GM21526 (cell line): ENCODE measurements at regions not wholly inside any gene's neighbourhood (a gene's known extent, or its start where the extent isn't known, plus 50 kb on each side); places are given as distances from the start of the nearest gene placed in this dataset.
"Not testable (repeated sequence)": the region's sequence is repeated elsewhere in the genome, so short reads cannot be mapped to it uniquely, and the experiment has no call there.

Experiments used
- ATAC-seq: cut with Tn5 transposase; IDR thresholded peaks from one replicate; pipeline ENCODE4 v1.9.1; 2021; ENCODE audit warnings: moderate library complexity; ENCODE audit not compliant: unreplicated experiment, low FRiP score

DNA sequence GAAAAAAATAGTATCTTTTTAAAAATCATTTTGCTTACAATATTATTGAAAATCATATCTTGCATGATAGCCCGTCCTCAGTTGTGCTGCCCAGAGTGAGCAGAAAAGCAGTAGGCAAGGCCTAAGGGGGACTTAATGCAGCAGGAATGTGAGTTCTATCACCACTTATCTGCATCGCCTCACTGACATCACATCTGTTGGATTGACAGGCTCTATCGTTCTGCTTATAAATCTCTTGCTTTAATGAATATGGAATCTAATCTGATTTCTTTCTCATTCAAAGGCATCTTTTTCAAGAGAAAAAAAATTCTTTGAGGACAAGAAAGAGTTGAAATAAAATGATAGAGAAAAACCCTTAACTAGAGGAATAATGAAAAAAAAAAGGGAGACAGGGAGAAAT is 249.9 kb downstream of the PAPSS1 start:
- no peak for ATAC-seq

DNA sequence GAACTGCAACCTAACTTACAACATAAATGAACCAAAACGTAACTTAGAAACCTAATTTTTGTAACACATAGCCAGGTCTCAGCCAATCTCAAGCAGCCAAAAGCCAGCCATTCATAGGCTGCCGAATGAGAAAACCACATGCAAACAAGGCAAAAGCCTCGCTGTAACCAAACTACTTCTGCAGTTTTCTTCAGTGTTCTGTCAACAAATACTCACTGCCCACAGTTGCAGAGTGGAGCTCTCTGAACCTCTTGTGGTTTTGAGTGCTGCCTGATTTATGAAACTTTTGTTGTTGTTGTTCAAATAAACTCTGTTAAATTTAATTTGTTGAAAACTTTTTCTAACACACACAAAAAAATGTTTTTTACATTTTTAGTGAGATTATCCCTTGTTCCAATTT is 251.2 kb downstream of the PAPSS1 start:
- ATAC-seq = peak; percentile 70

DNA sequence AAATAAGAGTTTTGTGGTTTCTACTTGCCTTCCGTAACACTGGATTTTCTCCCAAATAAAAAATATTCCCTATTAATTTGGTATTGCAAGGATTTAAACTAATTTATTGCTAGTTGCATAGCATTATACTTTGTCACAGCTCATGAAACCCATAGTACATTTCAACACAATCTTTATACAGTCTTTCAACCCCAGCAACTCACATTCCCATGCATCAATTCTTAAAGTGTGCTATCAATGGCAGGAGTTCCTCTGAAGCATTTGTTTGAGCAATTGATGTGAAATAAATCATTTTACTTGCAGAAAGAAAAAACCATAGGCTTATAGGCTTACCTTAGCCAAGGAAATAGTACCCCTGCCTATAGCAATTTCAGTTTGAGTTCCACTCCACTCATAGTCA is 251.9 kb downstream of the PAPSS1 start:
- no peak for ATAC-seq

DNA sequence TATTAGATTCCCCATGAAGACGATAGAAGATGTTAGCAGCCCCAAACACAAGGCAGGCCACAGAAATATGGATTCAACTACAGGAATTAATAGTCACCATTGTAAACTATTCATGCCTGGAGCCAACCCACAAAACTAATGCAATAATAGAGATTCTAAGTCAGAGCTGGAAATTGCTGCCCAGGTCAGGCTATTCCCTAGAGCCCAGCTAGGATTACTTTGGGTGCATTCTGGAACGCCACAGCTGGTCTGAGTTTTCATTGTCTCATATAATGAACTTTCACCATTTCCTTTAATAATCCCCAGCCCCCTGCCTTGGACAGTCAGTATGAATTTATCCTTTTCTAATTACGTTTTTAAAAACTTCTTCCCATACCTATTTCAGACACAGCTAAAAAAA is 252.6 kb downstream of the PAPSS1 start:
- ATAC-seq = no peak

DNA sequence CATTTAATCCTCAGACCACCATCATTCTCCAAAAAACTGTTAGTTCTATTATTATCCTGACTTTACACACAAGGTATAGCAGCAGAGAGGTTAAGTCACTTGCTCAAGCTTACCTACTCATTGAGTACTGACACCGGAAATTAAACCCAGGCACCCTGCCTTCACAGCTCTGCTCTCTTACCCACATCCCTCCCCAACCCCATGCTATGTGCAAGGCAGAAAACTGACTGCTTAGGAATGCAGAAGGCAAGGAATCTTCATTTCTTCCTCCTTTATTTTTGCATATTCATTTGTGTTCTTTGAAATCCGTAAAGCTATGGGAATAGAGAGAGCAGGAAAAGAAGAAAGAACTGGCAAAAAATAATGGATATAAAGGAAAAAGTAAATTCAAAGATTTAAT is 261.8 kb downstream of the PAPSS1 start:
- no peak for ATAC-seq

DNA sequence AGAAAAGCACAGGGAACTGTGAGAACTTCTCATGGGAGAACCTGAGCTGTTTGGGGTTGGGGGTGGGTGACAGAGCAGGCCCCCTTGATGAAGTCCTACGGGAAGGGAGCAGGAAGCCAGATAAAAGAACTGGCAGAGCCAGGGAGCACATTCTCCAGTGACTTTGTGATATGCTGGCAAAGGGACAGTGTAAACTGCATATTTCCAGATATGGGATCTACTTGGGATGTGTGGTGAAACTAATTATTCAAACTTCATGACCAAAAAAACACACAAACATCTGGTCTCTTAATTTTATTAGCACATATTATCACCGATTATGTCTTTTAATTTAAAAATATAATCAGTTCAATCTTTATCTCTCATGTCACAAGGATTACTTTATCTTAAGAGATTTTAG is 266.0 kb downstream of the PAPSS1 start:
- ATAC-seq = no peak

DNA sequence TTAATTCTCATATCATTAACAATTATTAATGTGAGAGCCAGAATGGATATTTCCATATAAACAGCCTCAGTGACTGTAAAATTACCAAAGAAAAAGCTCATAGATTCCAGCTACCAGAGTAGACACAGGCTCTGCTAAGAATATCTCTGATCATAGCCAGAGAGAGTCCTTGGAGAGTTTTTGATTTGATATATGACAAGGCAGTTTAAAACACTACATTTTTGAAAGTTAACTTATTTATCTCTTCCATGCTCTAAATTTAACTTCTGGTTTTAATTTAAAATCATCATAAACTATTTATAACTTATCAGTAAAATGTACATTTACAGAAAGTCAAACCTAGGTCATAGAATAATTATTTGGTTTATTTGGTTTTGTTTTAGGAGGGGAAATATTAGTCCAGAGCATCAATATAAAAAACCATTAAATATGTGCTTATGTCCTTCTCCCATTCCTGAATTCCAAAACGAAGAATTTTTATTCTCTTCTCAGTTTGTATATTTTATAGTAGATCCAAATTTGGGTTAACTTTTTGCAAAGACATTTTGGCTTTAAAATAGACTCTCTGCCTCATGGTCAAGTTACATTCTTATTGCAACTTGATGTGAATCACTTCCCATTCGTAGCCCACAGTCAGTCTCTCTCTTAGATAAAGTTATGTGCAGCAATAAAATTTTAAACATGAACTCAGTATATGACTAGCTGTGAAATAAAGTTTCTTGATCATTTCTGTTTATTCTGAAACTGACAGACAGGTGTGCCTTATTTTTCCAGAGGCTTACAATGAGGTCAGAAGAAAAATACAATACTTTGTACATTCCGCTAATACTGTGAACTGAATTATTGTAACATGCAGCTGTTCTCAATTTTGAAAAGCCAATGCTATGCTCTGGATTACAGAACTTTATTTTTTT is 267.1 kb downstream of the PAPSS1 start:
- ATAC-seq = no peak

DNA sequence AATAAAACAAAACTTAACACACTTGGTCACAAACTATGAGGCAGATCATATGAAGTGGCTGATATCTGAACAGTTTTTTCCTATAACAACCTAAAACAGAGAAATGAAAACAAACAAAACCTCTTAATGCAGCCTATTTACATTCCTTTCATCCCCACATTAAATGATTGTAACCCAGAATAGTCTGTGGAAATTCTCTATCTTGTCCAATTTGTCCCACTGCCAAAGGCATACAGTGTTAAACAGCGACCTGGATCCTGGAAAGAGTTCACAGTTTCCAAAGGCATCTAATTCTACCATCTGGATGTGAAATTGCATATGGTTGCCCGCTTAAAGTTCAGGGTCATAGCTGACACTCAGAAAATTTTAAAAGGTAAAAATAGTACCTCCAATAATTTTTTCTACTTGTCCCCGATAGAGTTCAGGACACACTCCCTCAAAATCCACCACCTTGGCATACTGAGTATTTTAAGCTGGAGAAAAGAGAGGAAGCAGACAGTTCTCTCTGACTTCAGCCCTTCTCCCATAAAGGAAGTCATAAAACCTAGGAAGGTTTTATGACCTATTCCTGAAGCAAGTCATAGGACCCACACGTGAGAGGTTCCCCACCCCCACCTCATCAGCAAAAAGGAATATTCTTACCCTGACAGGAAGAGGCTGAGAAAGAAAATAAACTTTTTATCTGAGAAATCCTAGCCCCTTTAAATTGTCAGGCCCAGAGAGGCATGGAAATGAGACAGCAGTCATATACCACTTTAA is 270.2 kb downstream of the PAPSS1 start:
- no peak for ATAC-seq

DNA sequence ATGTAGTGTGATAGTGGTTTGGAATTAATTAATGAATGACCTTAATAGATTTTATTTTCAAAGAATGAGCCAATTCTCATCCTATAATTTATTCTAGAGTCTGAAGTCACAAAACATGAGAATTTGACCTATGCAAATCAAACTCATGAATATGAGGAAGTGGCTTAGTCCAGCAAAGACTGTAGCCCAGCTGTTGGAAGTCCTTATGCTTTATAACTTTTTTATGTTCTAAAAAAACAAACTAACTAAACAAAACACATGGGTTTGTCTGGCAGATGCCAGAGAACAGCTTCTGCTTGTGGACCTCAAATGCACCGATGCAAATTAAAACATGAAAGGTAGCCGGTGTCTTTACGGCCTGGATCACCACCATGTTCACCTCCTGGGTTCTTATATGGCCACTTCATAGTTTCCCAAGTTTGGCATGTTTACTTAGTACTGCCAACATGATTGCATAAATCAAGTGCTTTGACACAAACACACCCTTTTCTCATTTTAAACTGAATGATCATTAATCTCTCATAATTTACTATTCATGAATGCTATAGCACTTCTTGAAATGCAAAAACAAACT is 277.4 kb downstream of the PAPSS1 start:
- no peak for ATAC-seq

DNA sequence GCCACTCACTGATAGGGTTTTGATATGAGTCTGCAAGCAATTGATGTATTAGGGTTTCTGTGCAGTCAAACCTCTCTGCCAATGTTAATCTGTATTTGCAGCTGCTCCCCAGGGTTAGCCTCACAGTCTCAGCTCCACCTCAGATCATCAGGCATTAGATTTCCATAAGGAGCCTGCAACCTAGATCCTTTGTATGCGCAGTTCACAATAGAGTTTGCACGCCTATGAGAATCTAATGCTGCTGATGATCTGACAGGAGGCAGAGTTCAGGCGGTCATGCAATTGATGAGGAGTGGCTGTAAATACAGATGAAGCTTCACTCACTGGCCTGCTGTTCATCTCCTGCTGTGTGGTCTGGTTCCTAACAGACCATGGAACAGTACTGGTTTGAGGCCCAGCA is 280.6 kb downstream of the PAPSS1 start:
- no peak for ATAC-seq

DNA sequence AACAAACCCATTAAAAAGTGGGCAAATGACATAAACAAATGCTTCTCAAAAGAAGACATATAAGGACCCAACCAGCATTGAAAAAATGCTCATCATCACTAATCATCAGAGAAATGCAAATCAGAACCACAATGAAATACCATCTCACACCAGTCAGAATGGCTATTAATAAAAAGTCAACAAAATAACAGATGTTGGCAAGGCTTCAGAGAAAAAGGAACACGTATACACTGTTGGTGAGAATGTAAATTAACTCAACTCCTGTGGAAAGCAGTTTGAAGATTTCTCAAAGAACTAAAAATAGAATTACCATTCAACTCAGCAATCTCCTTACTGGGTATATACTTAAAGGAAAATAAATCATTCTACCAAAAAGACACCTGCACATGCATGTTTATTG is 283.6 kb downstream of the PAPSS1 start:
- not testable (repeated sequence) for ATAC-seq

DNA sequence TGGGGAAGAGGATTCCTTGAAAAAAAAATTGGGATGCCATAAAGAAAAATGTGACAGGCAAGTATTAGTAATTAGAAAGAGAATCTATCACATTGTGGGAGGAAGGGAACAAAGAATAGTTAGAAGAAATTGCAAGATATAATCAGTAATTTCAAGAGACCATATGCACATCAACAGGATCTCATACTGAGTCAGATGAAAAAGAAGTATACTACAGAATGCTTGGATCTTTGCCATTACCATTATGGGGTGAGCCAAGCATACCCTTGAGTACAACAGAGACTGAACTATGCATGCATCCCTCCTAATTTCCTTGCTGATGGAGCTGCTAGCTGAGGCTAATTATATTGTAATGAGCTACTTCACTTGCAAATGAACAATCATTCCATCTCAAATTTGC is 287.6 kb downstream of the PAPSS1 start:
- ATAC-seq = no peak

DNA sequence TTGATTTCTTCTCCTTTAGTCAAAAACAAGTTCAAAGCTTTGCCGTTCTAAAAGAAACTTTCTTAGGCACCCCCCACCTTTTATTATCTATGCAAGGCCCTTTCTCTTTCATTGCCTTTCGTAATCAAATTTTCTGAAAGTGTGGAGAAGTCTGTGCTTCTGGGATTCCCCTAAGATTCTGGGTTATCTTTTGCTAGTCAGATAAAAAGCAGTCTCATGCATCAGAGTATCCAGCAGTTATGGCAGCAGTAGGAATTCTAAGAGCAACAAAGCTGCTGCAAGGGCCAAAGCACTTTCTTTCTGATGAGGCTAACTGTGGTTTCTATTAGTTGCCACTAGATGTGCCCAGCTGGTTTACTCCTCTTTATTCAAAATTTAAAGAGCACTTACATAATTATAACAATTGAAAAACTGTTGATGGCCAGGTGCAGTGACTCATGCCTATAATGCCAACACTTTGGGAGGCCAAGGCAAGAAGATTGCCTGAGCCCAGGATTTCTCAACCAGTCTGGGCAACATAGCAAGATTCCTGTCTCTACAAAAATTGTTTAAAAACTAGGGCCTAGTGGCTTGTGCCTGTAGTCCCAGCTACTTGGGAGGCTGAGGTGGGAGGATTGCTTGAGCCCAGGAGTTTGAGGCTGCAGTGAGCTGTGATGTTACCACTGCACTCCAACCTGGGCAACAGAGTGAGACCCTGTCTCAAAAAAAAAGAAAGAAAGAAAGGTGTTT is 296.2 kb downstream of the PAPSS1 start:
- no peak for ATAC-seq

DNA sequence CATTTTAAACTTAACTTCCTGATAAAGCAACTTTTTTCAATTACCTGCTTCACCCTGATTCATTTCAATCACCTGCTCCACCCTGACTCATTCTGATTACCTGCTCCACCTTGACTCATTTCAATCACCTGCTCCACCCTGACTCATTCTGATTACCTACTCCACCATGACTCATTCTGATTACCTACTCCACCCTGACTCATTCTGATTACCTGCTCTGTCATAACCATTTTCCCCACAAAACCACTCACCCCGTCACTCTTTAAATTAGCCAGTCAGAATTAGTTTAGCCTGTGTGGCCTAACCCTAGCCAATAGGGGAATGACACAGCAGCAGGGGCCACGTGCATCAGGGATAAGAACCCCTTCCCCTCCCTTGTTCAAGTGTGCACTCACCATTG is 300.5 kb downstream of the PAPSS1 start:
- not testable (repeated sequence) for ATAC-seq

DNA sequence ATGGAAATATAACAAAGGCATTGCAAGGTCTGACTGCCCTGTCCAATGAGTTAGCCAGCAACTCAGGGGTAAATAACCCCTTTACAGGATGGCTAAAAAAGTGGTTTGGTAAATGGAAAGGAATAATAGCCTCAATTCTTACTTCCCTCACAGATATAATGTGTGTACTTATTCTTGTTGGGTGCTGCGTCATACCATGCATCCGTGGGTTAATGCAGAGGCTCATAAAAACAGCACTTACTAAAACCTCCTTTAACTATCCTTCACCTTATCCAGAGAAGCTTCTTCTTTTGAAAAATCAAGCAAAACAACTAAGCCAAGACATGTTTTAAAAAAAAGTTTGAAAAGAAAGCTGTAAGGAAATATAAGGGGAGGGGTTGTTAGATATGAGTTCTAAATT is 301.0 kb downstream of the PAPSS1 start:
- ATAC-seq = no peak

DNA sequence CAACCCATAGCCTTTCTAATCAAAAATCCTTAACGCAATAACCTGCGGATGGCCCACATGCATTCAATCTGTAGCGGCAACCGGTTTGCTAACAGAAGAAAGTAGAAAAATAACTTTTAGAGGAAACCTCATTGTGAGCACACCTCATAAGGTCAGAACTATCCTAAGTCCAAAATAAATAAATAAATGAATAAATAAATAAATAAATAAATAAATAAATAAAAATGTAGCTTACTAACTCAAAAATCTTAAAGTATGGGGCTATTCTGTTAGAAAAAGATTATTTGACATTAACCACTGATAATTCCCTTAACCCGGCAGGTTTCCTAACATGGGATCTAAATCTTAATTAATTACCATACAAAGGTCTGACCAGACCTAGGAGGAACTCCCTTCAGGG is 304.5 kb downstream of the PAPSS1 start:
- ATAC-seq = not testable (repeated sequence)

DNA sequence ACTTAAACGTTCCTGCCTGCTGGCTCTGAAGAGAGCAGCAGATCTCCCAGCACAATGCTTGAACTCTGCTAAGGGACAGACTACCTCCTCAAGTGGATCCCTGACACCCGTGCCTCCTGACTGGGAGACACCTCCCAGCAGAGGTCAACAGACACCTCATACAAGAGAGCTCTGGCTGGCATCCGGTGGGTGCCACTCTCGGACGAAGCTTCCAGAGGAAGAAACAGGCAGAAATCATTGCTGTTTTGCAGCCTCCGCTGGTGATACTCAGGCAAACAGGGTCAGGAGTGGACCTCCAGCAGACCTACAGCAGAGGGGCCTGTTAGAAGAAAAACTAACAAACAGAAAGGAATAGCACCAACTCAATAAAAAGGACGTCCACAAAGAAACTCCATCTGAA is 310.2 kb downstream of the PAPSS1 start:
- ATAC-seq = not testable (repeated sequence)

DNA sequence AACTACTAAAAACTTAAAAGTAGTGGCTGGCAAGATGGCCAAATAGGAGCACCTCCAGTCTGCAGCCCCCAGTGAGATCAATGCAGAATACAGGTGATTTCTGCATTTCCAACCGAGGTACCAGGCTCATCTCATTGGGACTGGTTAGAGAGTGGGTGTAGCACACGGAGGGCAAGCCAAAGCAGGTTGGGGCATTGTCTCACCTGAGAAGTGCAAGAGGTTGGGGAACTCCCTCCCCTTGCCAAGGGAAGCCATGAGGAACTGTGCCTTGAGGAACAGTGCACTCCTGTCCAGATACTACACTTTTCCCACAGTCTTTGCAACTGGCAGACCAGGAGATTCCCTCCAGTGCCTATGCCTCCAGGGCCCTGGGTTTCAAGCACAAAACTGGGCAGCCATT is 311.1 kb downstream of the PAPSS1 start:
- no peak for ATAC-seq

DNA sequence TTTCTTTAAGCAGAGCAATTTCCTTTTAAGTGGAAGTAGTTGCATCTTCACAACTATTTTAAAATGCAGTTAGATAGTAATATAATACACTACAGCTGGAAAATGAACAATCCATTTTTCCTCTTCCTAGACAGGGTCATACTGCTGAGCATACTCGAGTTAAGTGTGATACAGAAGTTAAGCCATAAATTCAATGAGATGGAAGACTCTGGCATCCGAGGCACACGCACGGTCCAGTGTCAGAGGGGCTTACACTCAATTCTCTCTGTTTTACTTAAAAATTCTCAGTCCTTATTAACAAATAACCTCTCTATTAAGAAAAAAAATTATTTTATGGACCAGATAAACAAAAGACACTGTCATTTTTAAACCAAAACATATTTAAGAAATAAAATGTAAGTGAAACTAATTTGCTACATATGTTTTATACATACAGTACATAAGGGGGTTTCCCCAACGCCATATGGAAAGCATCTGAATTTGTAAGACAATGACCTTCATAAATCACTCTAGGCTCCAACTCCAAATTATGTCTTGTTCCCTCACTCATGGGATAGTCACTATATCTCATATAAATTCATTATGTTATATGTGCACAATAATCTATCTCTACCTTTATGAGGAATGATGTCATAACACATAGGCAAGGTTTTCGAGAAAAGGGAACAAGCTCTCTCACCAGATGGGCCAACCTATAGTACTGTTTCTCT is 315.3 kb downstream of the PAPSS1 start:
- no peak for ATAC-seq

DNA sequence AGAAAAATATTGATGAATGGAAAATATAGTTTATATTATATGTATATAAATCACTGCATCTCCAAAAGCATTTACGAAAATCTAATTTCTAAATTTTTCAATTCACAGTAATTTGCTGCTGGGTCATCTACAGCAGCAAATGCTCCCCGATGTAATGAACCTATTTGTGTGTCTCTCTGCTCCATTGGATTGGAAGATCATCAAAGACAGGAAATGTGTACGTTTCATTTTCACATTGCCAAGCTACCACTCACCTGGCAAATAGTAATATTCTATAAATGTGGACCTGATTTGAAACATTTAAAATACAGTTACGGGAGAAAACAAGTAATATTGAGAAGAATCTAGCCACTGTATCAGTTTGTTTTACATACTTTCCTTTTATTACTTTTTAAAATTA is 317.7 kb downstream of the PAPSS1 start:
- no peak for ATAC-seq
